Caki2 (cell line): ENCODE measurements at regions not wholly inside any gene's neighbourhood (a gene's known extent, or its start where the extent isn't known, plus 50 kb on each side); places are given as distances from the start of the nearest gene placed in this dataset.

ENCODE experiments used
- DNase-seq: peaks from one replicate; pipeline ENCODE4 v3.0.0-alpha.2; 2015; ENCODE audit warnings: low read depth
- in situ Hi-C: cut with HindIII; loops from 2 replicates; pipeline ENCODE4 v1.10.0; 2016; ENCODE audit warnings: low sequenced_read_pairs, low pct_unique_long_range_greater_than_20kb, mixed read lengths

DNA sequence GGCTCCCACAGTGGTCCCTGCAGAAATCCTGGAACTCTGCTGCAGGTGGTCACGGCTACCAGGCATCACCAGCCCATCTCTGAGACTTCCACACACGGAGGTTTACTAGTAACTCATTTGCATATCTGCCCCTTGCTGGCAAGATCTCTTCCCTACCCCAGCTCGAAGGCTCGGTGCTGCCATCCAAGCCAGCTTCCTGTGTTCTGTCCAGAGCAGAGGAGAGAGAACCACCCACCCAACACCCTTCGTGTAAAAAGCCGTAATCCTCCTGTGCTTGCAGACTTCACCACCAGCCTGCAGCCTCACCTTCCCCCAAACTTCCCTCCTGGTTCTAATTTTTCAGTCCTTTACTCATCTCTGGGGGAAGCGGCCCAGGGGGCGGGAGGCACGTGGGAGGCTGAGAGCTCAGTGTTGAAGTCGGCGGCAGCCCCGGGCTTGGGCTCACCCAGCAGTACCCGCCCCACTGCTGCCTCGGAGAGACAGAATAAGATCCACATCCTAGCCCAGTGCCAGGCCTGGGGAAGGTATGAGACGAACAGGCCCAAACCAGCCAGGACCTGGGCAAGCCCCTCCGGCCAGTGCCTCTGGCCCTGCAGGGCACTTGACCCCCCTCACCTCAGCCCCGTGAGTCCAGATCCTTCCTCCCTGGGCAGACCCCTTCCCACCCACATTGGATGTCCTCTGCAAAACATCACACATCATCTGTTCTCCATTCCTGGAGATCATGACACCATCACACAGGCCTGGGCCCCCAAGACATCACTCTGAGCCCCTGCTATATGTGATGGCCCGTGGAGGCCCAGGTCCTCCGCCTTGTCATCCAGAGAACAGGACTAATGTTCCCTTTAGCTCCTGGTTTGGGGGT lies 145.8 kb upstream of the ID2 start:
- in situ Hi-C loops = no loop called here
- DNase-seq = no peak

DNA sequence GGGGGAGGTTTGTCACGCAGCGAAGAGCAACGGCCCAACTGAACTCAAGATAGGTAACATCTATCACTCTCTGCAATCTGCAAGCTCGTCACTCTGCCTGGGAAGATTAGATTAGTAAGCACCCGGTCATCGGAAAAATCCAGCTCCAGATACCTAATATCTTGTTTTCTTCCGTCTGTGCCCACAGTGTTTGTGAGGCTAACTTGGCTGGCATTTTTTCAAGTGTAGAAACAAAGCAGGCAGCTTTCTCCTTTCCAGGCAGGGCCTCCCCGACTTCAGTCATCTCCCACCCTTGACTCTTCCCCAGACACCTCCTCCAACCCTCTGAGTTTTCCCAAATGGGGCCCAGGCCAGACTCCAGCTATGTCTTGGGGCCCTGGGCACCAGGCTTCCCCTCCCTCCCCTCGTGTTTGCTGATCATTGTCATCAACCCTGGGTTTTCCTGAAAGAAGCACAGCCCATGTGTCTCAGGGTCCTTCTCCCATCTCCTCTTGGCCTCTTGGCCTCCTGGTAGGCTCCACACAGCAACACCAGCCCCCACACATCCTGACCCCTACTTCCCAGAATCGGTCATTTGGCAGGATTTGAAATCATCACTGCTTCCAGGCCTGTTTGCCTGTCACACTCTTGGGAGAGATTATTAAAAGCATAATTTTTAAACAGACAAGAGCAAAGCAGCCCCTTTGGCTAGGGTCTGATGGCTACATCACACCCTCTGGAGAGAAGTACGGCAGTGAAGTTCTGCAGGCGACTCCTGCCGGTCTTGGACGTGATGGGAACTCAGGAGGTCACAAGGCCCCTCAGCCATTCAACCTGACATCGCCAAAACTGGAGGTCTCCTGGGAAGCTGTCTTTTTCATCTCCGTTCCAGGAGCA lies 144.9 kb upstream of the ID2 start:
- in situ Hi-C loops = no loop called here
- DNase-seq = no peak

DNA sequence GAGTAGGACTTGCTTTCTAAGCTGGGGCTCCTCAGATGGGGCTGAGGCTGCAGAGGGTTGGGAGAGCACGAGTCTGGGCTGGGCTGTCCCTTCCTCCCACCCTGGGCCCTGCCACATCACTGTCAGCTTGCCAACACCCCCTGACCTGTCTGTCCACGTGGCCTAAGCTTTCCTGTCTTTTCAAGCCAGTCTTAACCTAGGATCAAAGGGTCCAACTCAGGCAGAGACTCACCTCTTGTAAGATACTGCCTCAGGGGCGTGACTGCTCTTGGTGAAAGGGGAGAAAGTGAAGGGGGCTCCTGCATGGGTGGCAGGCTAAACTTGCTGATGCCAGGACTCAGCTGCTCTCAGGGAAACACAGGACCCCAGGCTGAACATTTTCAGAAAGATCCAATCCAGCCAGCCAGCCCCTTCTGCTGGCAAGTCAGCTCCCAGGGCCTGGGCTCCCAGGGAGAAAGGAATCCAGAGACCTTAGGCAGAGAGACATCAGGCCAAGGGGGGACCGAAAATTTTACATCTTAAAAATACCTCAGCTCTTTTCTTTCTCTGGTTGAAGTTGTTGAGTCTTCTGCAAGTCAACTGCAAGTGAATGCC lies 144.2 kb upstream of the ID2 start:
- in situ Hi-C loops = no loop called here
- DNase-seq = no peak

DNA sequence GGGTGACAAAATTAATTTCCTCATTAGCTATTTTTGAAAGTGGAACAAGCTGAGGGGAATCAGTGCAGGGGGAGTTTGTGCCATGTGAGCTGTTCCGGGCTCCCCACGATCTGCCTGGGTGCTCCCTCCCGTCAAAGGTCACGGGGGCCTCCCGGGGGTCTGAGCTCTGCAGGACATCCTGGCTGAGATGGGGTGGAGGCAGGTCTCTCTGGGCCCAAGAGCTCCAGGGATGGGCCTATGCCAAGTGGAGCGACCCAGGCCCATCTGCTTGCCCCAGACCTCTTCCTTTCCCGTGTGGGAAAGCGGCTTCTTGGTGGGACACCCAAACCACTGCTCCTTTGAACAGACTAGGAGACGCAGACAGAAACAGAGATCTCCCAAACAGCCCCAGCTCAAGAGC lies 143.3 kb upstream of the ID2 start:
- no peak for DNase-seq
- in situ Hi-C loops = no loop called here

DNA sequence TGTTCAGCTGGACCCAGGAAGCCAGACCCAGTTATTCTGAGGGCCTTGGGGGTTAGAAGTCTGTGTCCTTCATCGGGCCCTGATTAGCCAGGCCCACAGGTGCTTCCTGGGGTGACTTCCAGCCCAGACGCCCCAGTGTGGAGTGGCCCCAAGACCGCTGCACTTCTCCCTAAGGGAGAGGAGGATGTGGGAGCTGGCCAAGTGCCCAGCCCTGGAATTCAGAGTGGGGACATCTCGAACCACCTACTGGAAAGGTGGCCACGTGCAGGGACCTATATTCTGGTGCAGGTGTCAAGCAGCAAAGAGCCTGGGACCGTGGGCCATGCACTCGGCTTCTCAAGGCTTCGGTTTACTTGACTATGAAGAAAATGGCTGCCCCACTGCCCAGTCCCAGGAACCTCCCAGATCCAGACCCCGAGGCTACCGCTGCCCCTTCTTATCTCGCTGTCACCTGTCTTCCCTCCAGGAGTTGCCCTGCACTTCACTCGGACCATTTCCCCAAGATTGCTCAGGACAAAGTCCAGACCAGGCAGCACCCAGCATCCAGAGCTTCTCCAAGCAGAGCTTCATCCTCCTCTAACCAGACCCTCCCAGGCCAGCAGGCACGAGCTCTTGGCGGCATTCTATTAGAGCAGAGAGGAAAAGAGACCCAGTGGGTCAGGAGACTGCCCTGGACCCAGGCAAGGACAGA lies 142.8 kb upstream of the ID2 start:
- in situ Hi-C loops = no loop called here

DNA sequence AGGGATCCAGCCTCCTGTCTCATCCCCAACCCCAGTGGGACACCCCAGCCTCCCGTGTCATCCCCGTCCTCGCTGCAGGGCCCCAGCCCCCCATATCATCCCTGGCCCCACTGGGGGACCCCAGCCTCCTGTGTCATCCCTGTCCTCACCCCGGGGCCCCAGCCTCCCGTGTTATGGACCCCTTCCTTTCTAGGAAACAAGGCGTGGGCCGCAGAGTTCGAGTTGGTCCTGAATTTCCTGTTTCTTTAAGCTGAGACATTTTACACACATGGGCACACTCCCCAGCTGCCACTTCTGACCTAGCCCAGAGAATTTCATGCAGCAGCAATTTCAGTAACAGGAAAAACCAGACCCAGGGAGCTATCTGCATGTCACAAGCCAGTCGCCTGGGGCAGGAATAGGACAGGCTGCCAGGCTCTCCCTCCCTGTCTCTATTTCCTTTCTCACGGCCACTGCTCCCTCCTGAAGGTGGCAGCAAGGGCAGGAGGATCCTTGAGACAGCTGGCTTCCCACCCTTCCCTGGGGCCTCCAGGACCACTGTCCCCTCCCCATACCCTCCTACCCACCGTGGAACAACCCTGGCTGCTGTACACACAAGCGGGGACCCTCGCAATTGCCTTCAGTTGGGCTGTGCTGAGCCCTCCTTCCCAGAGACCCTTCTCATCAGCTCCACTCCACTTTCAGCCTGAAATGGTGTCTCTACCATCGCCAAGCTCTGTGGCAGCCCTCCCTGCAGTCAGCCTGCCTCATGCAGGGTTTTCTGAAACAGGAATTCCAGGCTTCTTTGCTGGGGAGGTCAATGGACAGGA lies 141.9 kb upstream of the ID2 start:
- in situ Hi-C loops = no loop called here
- DNase-seq = no peak

More for the DNA sequence above, 142.8 kb upstream of the ID2 start:
- DNase-seq = no peak

DNA sequence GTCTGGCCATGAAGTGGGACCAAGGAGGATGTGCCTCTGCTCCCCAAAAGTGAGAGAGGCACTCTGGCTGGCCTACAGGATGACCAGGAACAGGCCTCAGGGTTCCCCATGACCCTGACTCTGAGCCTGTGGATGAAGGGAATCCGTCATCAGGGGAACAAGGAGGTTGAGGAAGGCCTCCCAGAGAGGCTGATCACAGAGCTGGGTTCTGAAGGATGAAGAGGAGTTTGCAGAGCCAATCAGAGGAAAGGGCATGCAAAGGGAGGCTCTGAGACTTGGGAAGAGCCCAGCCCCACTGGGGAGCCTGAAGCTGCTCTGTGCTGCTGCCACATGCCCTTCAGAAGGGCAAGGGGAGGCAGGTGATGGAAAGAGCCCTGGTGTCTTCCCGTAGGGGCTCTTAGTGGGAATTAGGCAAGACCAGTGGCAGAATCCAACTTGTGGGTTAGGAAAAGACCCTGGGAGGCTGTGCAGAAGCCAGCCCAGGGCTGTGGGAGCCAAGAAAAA lies 141.3 kb upstream of the ID2 start:
- DNase-seq = no peak
- in situ Hi-C loops = no loop called here

DNA sequence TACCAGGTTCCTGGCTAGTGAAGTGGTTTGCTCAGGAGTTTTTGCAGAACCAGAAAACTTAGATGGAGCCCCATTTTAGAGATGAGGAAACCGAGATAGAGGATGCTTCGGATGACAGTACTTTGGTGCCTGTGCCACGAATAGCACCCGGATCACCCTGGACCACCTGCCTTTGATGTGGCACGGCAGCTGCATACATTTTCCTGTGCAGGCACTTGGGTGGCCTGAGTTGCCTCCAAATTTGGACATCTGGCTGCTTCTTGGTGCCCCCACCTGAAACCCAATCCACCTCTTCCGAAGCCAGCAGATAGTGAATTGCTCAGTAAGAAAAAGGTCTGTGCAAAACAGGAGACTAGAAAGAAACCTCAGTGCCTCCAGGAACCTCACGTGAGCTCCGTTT lies 140.6 kb upstream of the ID2 start:
- no peak for DNase-seq
- in situ Hi-C loops = no loop called here

DNA sequence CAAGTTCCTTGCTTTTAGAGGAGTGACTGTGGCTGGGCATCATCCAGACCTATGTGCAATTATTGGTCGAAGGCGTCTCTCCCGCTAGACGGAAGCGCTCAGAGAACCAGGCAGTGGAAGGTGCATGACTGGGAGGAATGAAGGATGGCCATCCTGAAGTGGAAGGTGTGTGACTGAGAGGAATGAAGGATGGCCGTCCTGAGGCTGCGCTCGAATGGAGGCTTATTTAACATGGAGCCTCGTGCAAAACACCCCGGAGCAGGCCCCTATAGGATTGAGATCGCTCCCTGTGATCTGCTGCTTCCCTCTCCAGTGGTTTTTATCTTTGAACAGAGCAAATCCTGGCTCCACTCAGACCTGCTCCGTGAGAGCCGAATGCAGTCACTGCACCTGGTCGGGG lies 140.2 kb upstream of the ID2 start:
- DNase-seq = no peak
- in situ Hi-C loops = no loop called here

DNA sequence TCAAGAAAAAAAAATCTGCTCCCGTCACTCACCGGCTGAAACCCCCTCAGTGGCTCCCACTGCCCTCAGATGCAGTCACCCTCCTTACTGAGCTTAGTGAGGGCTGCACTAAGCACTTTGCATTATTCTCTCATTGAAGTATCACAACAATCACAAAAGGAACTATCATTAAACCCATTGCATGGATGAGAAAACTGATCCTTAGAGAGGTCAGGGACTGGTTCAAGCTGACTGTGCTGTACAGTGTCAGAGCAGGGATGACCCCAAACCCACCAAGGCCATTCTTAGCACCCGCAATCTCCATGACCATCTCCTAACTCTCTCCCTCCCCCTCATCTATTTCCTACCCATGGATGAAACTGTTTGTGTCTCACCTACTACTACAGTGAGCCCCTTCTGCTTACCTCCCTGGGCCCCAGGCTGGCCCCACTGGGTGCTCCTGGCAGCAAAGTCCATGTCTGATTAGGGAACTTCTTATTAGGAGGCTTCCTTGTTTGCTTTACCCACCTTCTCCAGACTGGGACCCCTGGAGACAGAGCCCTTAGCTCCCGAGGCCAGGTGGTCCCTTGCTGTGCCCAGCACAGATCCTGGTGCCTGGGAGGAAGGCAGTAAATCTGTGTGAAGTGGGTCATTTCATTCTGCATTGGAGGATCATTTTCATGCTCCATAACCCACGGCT lies 139.3 kb upstream of the ID2 start:
- in situ Hi-C loops = no loop called here
- no peak for DNase-seq

DNA sequence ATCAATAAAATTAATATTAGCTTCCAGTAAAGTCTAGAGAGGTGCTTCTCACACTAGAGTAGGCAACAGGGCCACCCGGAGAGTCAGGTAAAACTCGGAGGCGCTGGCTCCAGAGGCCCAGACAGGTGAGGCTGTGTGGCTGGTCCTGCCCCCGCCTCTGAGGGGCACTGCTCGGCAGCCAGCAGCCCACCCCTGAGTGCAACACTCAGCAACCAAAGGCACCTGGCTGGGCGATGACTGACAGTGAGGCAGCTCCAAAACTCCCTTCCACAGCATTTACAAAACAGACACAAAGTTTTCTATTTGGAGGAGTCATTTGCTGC lies 138.8 kb upstream of the ID2 start:
- in situ Hi-C loops = no loop called here
- DNase-seq = no peak

DNA sequence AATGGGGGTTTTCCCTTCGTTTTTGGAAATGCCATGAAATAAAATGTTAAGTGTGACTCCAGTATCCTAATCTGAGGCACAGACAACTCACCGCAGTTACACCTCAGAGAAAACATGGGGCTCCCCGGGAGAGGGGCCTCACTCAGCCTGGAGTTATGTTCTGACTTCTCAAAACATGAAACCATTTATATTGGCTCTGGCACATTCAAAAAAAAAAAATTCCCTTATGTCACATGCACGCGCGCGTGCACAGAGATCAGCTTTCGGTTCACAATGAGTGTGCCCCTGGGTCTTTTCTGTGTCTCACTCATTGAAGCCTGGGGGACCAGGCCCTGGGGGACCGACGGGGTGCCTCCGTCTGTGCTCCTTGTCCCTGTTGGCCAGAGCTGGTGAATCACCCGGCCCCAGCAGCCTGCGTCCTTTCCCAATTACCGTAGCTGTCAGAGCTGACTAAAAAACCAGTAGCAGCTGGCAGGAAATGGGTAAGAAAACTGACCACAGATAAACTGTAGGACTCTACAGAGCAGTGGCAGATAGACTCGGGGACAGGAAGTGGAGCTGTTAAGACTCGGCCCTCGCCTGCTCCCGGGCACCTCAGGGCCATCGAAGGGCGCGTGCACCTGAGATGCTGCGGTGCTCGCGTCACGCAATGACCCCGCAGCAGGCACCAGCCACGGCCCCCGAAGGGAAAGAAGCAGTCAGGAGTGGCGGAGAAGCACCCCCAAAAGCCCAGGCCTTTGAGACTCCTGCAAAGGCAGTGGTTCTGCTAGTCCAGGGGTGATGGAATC lies 138.3 kb upstream of the ID2 start:
- DNase-seq = no peak
- in situ Hi-C loops = no loop called here

DNA sequence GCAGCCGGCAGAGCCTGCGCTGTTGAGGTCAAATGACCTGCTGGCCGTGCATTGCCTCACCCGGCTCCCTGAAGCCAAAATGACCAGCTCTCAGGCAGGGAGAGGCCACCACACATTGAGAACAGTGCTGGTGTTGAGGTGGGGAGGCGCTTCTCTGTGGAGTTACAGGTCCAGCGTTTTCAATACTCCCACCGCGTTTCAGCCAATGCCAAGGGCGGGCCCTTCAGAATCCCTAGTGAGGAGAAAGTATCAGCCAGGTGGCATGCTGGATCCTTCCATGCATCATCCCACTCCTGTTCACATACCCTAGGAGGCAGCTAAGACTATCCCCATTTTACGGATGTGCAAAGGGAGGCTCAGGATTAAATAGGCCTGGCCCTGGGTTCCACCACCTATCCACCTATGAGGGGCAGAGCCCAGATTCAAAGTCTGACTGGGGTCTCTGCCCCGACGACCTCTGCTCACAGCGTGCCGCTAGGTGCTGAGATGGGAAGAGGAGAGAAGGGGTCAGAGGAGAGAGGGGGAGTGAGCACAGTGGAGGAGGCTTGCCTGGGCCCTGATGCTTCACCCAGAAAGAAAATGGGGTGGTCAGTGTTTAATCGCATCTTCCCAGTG lies 137.6 kb upstream of the ID2 start:
- DNase-seq = no peak
- in situ Hi-C loops = no loop called here

DNA sequence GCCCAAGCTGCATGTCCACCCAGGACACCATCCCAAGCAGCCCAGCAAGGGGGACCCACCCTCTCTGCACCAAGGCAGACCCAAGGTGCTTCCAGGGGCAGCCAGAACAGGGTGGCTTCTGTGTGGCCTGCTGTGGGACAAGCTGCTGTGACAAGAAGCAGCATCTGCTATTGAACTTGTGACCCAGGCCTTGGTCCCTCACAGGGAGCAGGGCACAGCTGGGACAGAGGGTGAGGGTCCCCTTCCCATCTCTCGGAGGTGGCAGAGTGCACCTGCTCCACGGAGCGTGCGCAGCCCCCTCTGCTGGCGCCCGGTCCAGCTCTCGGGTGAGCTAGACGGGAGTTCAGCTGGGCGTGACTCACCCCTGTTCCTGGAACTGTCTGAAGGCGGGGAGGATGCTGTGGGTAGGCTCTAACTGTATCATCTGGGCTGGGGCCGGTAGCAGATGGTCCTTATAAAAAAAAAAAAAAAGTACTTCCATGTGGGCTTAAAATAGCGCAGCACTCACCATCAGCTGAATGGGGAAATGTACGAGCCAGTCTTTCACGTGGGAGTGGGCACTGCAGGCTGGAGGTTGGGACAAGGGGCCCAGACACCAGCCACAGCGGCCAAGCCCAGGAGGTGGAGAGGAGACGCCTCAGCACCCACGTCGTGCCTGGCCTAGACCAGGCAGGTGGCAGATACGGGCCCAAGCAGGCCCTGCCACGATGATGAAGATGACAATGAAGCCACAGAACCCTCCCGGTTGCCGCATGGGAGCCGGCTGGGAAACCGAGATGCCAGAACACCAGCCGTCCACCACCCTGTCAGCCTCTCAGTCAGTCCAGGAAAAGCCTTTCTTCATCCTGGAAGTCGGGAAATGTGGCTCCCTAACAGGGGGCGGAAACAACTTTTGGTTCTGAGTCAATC lies 136.8 kb upstream of the ID2 start:
- no peak for DNase-seq
- in situ Hi-C loops = no loop called here
